WTC11 (cell line): ENCODE measurements at regions not wholly inside any gene's neighbourhood (a gene's known extent, or its start where the extent isn't known, plus 50 kb on each side); places are given as distances from the start of the nearest gene placed in this dataset.

ENCODE experiments used
- CREB1 ChIP-seq: sonication (generic); formaldehyde crosslinking; IDR thresholded peaks from 2 replicates; pipeline ENCODE4 v1.8.0; 2023; ENCODE audit warnings: mild to moderate bottlenecking, missing genetic modification reagents
- CTCF ChIP-seq: fragments of 200-600 bp; IDR thresholded peaks from 2 replicates; pipeline ENCODE4 v1.8.0; 2022; ENCODE audit warnings: antibody characterized with exemption
- IRF1 ChIP-seq: sonication (generic); formaldehyde crosslinking; IDR thresholded peaks from 2 replicates; pipeline ENCODE4 v1.8.0; 2023; ENCODE audit warnings: missing genetic modification reagents
- KAT7 ChIP-seq: sonication (generic); formaldehyde crosslinking; IDR thresholded peaks from 2 replicates; pipeline ENCODE4 v1.8.1; 2023; ENCODE audit warnings: missing genetic modification reagents, mild to moderate bottlenecking, borderline replicate concordance
- NR2C2 ChIP-seq: sonication (generic); formaldehyde crosslinking; IDR thresholded peaks from 2 replicates; pipeline ENCODE4 v1.8.0; 2022; ENCODE audit warnings: mild to moderate bottlenecking, missing genetic modification reagents
- PREB ChIP-seq: sonication (generic); formaldehyde crosslinking; IDR thresholded peaks from 2 replicates; pipeline ENCODE4 v1.8.1; 2022; ENCODE audit warnings: mild to moderate bottlenecking, missing genetic modification reagents, moderate library complexity, borderline replicate concordance
- SP1 ChIP-seq: sonication (generic); formaldehyde crosslinking; conservative IDR thresholded peaks from 2 replicates; pipeline ENCODE4 v1.8.1; 2022; ENCODE audit warnings: missing genetic modification reagents
- USF2 ChIP-seq: sonication (generic); formaldehyde crosslinking; IDR thresholded peaks from 2 replicates; pipeline ENCODE4 v1.8.1; 2023; ENCODE audit warnings: mild to moderate bottlenecking, missing genetic modification reagents, moderate library complexity
- ZNF138 ChIP-seq: sonication (generic); formaldehyde crosslinking; conservative IDR thresholded peaks from 2 replicates; pipeline ENCODE4 v1.8.1; 2022; ENCODE audit warnings: mild to moderate bottlenecking, moderate library complexity, missing genetic modification reagents
- ZNF281 ChIP-seq: sonication (generic); formaldehyde crosslinking; IDR thresholded peaks from 2 replicates; pipeline ENCODE4 v1.8.0; 2023; ENCODE audit warnings: mild to moderate bottlenecking, missing genetic modification reagents

GRCh38 chr6:156087487-156087886, 631.8 kb upstream of the NOX3 start:
- TF ChIP-seq CTCF, result no peak
- no peak for TF ChIP-seq PREB (CRISPR knock-in tag)
- TF ChIP-seq KAT7 (CRISPR knock-in tag), result no peak
- no peak for TF ChIP-seq USF2
- no peak for TF ChIP-seq NR2C2 (CRISPR knock-in tag)
- no peak for TF ChIP-seq SP1 (CRISPR knock-in tag)
- TF ChIP-seq IRF1 (CRISPR knock-in tag), result no peak
- TF ChIP-seq CREB1, result no peak
- TF ChIP-seq ZNF281, result no peak
- TF ChIP-seq ZNF138, result no peak
